Spleen (tissue), 7 donors: ENCODE measurements at regions not wholly inside any gene's neighbourhood (a gene's known extent, or its start where the extent isn't known, plus 50 kb on each side); places are given as distances from the start of the nearest gene placed in this dataset.

Source experiments
- CTCF ChIP-seq, 11 experiments: fragments of 200-600 bp in 7 of 11; fragments of 450-650 bp in 4 of 11; sonication (generic) in 4 of 11; IDR thresholded peaks in 8 of 11; conservative IDR thresholded peaks in 3 of 11; 1 replicate in 7 of 11; 2 replicates in 4 of 11; pipeline versions ENCODE4 v1.4.0 to v1.8.0; 2016 to 2021; ENCODE audit warnings: antibody characterized with exemption in 11 of 11, inconsistent platforms in 4 of 11, mild to moderate bottlenecking in 1 of 11
- POLR2AphosphoS5 ChIP-seq, 3 donors: sonication (generic); formaldehyde crosslinking; IDR thresholded peaks; one replicate each; pipeline ENCODE4 v1.5.1; 2017; ENCODE audit warnings: antibody characterized with exemption in 3 of 3
- donor health status: DM: no; HTN: no; CAD: no; lungs with moderate emphysema.
- donor health status: DM: no; HTN: no; CAD: no.
- donor health status: DM: no; HTN: no; CAD: no.

- TF ChIP-seq CTCF (IDR thresholded peaks at IDR 0.05 in 8 of 11, conservative IDR thresholded peaks at IDR 0.05 in 3 of 11) (no peak), POLR2AphosphoS5 (IDR thresholded peaks at IDR 0.05) (no peak)
These were observed 1053.2 kb downstream of the TAF11L14 start for GRCh38 chr5:18687429-18687828.
